ENCODE measurements at regions not wholly inside any gene's neighbourhood (a gene's known extent, or its start where the extent isn't known, plus 50 kb on each side); places are given as distances from the start of the nearest gene placed in this dataset.

DNA sequence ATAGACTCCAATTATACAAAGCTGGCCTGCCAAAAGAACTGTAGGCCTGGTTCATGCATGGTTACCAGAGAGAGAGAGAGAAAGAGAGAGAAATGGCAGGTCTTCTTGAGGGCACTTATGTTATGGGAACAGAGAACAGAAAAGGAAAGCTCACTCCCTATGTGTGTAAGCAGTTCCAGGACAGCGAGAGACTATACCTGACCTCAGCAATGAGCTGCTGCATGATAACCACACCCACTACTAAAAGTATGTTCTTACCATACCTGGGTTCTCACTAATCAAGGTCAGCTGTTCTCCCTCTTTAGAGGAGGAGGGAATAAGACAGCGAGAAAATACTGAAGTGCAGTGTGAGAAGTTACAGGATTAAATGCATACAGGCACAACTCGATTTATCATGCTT, 583.3 kb downstream of the GBA3 start:
- H3K27ac ChIP-seq (ENCODE audit: insufficient read length, low read depth, low read length) = no peak overlapping the region
- Mint-ChIP-seq H3K4me3 (no peak overlapping the region), H3K36me3 (ENCODE audit: insufficient read depth in 1 of 3, low read depth in 3 of 3) (no peaks in the 10 kb centered on the region), H3K27ac (no peak overlapping the region), H3K4me1 (no peaks in the 10 kb centered on the region), H3K27me3 (ENCODE audit: low read depth) (no peaks in the 10 kb centered on the region), H3K9me3 (no peaks in the 10 kb centered on the region)
- no peak overlapping the region for H3K4ac ChIP-seq (ENCODE audit: low read depth, low read length)
- H3K79me2 ChIP-seq (ENCODE audit: insufficient read depth, low read length) = no peaks in the 10 kb centered on the region
- no peak overlapping the region for H4K5ac ChIP-seq (ENCODE audit: insufficient read length, low read depth, low read length)
- no peaks in the 10 kb centered on the region for H3K23me2 ChIP-seq (ENCODE audit: insufficient read length, low read depth, low read length, poor library complexity, severe bottlenecking)
- no peaks in the 10 kb centered on the region for H3K9me3 ChIP-seq (ENCODE audit: control insufficient read depth, low read depth, low read length)
- no peaks in the 10 kb centered on the region for H4K20me1 ChIP-seq (ENCODE audit: control insufficient read depth, insufficient read depth, insufficient read length)
- H3K27me3 ChIP-seq (ENCODE audit: insufficient read depth, low read length) = no peaks in the 10 kb centered on the region
- H3K4me1 ChIP-seq (ENCODE audit: insufficient read depth, low read length) = no peaks in the 10 kb centered on the region
- no peak overlapping the region for H2BK12ac ChIP-seq (ENCODE audit: insufficient read length, low read depth, low read length)
- no peak overlapping the region for H2BK120ac ChIP-seq (ENCODE audit: low read depth, low read length, poor library complexity, severe bottlenecking)
- no peak overlapping the region for H2BK20ac ChIP-seq (ENCODE audit: low read depth, low read length, poor library complexity, severe bottlenecking)
- H3K79me1 ChIP-seq (ENCODE audit: insufficient read depth, low read depth, low read length, poor library complexity, severe bottlenecking) = no peaks in the 10 kb centered on the region
- no peak overlapping the region for H2AK5ac ChIP-seq (ENCODE audit: insufficient read length, low read length)
- no peak overlapping the region for H3K56ac ChIP-seq (ENCODE audit: insufficient read length, low read depth, low read length)
- no peak for DNase-seq
- H3K9ac ChIP-seq (ENCODE audit: extremely low read depth, insufficient read length, low read length) = no peak overlapping the region
- no peak overlapping the region for H3K4me2 ChIP-seq (ENCODE audit: insufficient read depth, insufficient read length, low read length)
- H3K18ac ChIP-seq (ENCODE audit: insufficient read length, low read depth, low read length) = no peak overlapping the region
- no peak overlapping the region for H2BK15ac ChIP-seq (ENCODE audit: low read depth, low read length)
- H4K91ac ChIP-seq (ENCODE audit: insufficient read length, low read depth, low read length) = no peak overlapping the region
- H3K23ac ChIP-seq (ENCODE audit: insufficient read length, low read depth, low read length) = no peak overlapping the region
- no peak overlapping the region for H3K14ac ChIP-seq (ENCODE audit: insufficient read depth, low read length)
- H2BK5ac ChIP-seq (ENCODE audit: insufficient read length, low read length) = no peak overlapping the region
- no peak overlapping the region for H3T11ph ChIP-seq (ENCODE audit: low read length)
- no peak overlapping the region for H4K8ac ChIP-seq (replicated peaks; ENCODE audit: insufficient read length, low read depth, low read length)
- H2AFZ ChIP-seq (ENCODE audit: low read length) = no peak overlapping the region
- no CpG with 5 or more reads among the region's 3 CpGs for WGBS (ENCODE audit: extremely low coverage, insufficient read length, low lambda C conversion rate)
- no peak for TF ChIP-seq CTCF (conservative IDR thresholded peaks at IDR 0.05)
